ENCODE measurements at regions not wholly inside any gene's neighbourhood (a gene's known extent, or its start where the extent isn't known, plus 50 kb on each side); places are given as distances from the start of the nearest gene placed in this dataset.

DNA sequence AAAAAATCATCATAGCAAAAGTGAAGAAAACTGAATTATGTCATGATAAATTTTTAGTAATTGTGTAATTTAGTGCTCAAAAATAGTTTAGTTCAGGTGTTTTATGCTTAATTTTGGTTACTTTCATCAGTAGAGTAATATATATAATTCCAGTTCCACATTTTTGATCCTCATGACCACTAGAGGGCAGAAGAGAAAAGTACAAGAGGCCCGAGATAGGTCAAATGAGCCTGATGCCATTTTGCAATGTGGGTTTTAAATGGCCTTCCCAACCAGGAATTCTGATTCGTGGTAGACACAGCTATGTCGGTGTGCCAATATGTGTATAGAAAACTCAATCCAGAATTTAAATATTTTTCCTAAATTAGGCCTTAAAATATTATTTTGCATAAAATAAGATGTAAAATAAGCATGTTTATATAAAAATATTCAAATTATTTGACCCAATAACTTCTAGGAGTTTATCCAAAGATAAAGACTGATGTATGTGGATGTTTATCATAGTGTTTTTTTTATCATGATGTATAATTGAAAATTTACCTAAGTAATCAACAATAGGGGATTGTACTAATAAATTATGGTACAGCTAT lies 159.7 kb upstream of the RPS6KA2 start:
- FAIRE-seq (peak; percentile 84), DNase-seq (peak in 2 of 5 donors; percentile 73 to 85)
- H3K4me1 ChIP-seq (ENCODE audit: control insufficient read depth in 2 of 3, insufficient read depth in 2 of 3, low read depth in 1 of 3, low read length in 3 of 3), result no peaks in the 10 kb centered on the region

DNA sequence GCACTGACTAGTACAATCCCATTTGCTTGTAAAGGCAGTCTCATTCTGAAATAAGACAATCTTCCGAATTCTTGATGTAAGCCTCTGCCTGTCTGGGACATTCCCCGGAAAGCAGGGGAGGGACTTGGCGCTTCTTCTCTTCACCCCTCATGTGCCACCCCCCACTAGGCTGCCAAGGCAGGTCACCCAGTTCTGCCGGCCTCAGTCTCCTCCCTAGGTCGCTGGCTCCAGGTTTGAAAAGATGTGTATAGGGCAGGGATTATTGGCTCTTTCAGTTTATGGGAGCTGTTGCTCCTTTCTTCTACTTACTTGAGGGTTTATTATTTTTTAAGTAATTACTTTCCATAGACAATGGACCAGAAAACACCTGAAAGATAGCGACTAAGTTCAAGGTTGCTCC lies 158.1 kb upstream of the RPS6KA2 start:
- H3K27me3 ChIP-seq (ENCODE audit: control insufficient read depth, insufficient read depth, low read length), result no peaks in the 10 kb centered on the region
- no peak for FAIRE-seq
- H3K4me3 ChIP-seq (ENCODE audit: low read length in 3 of 3), result no peak overlapping the region
- no peak for TF ChIP-seq CTCF (IDR thresholded peaks at IDR 0.05; ENCODE audit: borderline replicate concordance, extremely low read depth, insufficient read depth)
- H3K9me3 ChIP-seq (ENCODE audit: control insufficient read depth in 2 of 3, insufficient read depth in 1 of 3, low read length in 3 of 3), result no peaks in the 10 kb centered on the region
- H3K4me1 ChIP-seq (ENCODE audit: control insufficient read depth in 2 of 3, insufficient read depth in 2 of 3, low read depth in 1 of 3, low read length in 3 of 3), result no peaks in the 10 kb centered on the region
- H3K27ac ChIP-seq (ENCODE audit: low read depth in 2 of 2, low read length in 2 of 2), result no peak overlapping the region
- H3K9ac ChIP-seq (ENCODE audit: low read length in 3 of 3), result no peak overlapping the region
- H3K36me3 ChIP-seq (ENCODE audit: control insufficient read depth in 2 of 3, insufficient read depth in 3 of 3, low read length in 3 of 3), result no peaks in the 10 kb centered on the region
- DNase-seq, result no peak
- intact Hi-C loops (cut with DNase I), result no loop called here

More for the DNA sequence above, 159.7 kb upstream of the RPS6KA2 start:
- Histone ChIP-seq H3K36me3 (ENCODE audit: control insufficient read depth in 2 of 3, insufficient read depth in 3 of 3, low read length in 3 of 3) (no peaks in the 10 kb centered on the region), H3K4me3 (ENCODE audit: low read length in 3 of 3) (no peak overlapping the region), H3K9me3 (ENCODE audit: control insufficient read depth in 2 of 3, insufficient read depth in 1 of 3, low read length in 3 of 3) (no peaks in the 10 kb centered on the region), H3K27me3 (ENCODE audit: control insufficient read depth, insufficient read depth, low read length) (no peaks in the 10 kb centered on the region), H3K27ac (ENCODE audit: low read depth in 2 of 2, low read length in 2 of 2) (no peak overlapping the region), H3K9ac (ENCODE audit: low read length in 3 of 3) (no peak overlapping the region)
- peak; percentile 72 for TF ChIP-seq CTCF (IDR thresholded peaks at IDR 0.05; ENCODE audit: borderline replicate concordance, extremely low read depth, insufficient read depth)
- intact Hi-C loops (cut with DNase I), result no loop called here

DNA sequence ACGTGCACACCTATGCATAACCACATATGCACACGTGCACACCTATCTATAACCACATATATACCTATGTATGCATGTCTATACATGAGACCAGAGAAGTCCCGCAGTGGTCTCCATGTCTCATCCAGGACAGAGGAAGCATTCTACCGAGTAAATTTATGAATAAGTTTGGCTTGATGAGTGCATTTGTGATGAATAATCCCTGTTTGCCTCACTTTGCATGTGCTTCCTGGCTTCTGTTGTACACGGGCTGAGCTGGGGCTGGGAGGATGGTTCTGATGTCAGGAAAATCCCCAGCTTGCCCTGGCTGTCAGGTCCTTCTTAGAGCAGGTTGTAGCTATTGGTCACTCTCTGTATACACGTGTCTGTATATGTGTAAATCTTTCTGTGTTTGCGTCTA lies 157.6 kb upstream of the RPS6KA2 start:
- no peak for TF ChIP-seq CTCF (IDR thresholded peaks at IDR 0.05; ENCODE audit: borderline replicate concordance, extremely low read depth, insufficient read depth)
- Histone ChIP-seq H3K4me3 (ENCODE audit: low read length in 3 of 3) (no peak overlapping the region), H3K36me3 (ENCODE audit: control insufficient read depth in 2 of 3, insufficient read depth in 3 of 3, low read length in 3 of 3) (no peaks in the 10 kb centered on the region), H3K9me3 (ENCODE audit: control insufficient read depth in 2 of 3, insufficient read depth in 1 of 3, low read length in 3 of 3) (no peaks in the 10 kb centered on the region), H3K27me3 (ENCODE audit: control insufficient read depth, insufficient read depth, low read length) (no peaks in the 10 kb centered on the region), H3K4me1 (ENCODE audit: control insufficient read depth in 2 of 3, insufficient read depth in 2 of 3, low read depth in 1 of 3, low read length in 3 of 3) (no peaks in the 10 kb centered on the region), H3K9ac (ENCODE audit: low read length in 3 of 3) (no peak overlapping the region), H3K27ac (ENCODE audit: low read depth in 2 of 2, low read length in 2 of 2) (no peak overlapping the region)
- DNase-seq (no peak), FAIRE-seq (no peak)
- intact Hi-C loops (cut with DNase I), result no loop called here

- no peak overlapping the region for H3K4me3 ChIP-seq (ENCODE audit: low read length in 3 of 3)
- DNase-seq (peak in 1 of 5 donors; percentile 3), FAIRE-seq (no peak)
- H3K9ac ChIP-seq (ENCODE audit: low read length in 3 of 3), result no peak overlapping the region
- H3K9me3 ChIP-seq (ENCODE audit: control insufficient read depth in 2 of 3, insufficient read depth in 1 of 3, low read length in 3 of 3), result no peaks in the 10 kb centered on the region
- no peak for TF ChIP-seq CTCF (IDR thresholded peaks at IDR 0.05; ENCODE audit: borderline replicate concordance, extremely low read depth, insufficient read depth)
- no peak overlapping the region for H3K27ac ChIP-seq (ENCODE audit: low read depth in 2 of 2, low read length in 2 of 2)
- intact Hi-C loops (cut with DNase I), result no loop called here
- no peaks in the 10 kb centered on the region for H3K27me3 ChIP-seq (ENCODE audit: control insufficient read depth, insufficient read depth, low read length)
- H3K36me3 ChIP-seq (ENCODE audit: control insufficient read depth in 2 of 3, insufficient read depth in 3 of 3, low read length in 3 of 3), result no peaks in the 10 kb centered on the region
- H3K4me1 ChIP-seq (ENCODE audit: control insufficient read depth in 2 of 3, insufficient read depth in 2 of 3, low read depth in 1 of 3, low read length in 3 of 3), result no peaks in the 10 kb centered on the region
Measured at GRCh38 chr6:166782520-166782919, 155.5 kb upstream of the RPS6KA2 start.

Measured in kidney (tissue), 13 donors.